ENCODE measurements at regions not wholly inside any gene's neighbourhood (a gene's known extent, or its start where the extent isn't known, plus 50 kb on each side); places are given as distances from the start of the nearest gene placed in this dataset.
"Not testable (repeated sequence)": the region's sequence is repeated elsewhere in the genome, so short reads cannot be mapped to it uniquely, and the experiment has no call there.

DNA sequence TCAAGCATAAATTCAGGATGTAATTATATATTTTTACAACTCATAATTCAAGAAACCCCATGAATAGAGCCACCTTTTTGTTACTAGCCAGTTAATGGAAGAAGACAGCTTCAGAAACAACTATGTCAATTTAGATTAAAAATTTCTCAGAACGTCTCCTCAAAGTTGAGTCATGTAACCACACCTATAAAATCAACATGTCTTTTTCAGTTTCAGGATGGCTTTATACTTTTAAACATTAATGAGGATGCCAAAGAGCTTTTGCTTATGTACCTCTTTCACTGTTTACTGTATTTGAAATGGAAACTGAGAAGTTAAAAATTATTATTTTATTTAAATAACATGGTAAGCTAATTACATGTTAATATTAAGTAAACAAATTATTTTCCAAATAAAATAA, 280.1 kb downstream of the PTH2R start:
- no peak for DNase-seq (ENCODE audit: low spot score)

DNA sequence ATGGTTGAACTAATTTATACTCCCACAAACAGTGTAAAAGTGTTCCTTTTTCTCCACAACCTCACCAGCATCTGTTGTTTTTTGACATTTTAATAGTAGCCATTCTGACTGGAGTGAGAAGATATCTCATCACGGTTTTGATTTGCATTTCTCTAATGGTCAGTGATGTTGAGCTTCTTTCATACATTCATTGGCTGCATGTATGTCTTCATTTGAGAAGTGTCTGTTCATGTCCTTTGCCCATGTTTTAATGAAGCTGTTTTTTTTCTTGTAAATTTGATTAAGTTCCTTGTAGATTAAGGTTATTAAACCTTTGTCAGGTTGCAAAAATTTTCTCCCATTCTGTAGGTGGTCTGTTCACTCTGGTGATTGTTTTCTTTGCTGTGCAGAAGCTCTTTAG, 281.1 kb downstream of the PTH2R start:
- DNase-seq (ENCODE audit: low spot score) = not testable (repeated sequence)

DNA sequence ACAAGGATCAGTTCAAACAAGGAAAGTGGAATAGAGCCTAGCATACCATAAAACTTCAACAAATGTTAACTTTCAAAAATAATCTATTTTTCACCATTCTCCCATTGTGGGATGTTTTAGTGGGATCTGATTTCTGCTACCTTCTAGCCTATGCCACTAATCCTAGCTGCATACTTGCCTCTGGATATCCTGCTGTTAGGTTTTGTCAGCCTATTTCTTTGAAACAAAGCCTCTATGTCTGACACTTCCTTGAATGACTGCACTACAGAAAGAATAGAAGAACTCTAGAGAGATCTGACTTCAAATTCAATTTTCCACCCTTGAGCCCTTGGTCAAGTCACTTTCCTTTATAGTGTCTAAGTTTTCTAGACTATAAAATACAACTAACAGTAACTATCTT, 291.5 kb downstream of the PTH2R start:
- no peak for DNase-seq (ENCODE audit: low spot score)

DNA sequence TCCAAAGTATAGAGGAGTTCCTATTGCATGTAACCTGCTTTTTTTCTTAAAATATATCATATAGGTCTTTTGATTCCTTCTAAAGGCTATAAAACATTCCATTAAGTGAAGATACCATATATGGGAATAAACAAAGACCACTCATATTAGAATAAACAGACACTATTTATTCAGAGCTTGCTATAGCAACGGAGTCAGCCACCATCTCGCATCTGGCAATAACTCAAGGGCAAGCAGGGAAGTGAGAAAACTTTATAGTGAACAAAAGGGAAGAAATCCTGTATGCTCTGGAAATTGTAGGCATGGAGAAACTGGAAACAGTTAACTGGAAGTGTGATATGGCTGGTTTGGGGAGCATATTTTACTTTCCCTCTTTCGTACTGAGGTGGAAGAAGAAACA, 301.9 kb downstream of the PTH2R start:
- DNase-seq (ENCODE audit: low spot score) = no peak

DNA sequence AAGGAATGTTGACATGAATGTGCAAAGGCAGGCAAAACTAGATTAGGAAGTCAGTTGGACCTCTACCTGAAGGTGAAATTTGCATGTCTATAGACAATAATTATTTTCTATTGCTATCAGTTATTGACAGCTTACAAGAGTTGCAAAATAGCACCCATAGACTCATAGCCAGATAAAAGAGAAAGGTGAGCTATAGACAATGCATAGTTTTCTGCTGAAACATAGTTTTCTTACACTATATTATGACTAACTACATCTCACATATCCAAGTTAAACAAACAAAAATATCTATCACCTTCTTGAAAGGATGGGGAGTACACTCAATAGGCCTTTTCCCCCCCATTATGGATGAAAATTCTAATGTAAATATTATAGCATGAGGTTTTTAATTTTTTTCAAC, 305.0 kb downstream of the PTH2R start:
- DNase-seq (ENCODE audit: low spot score) = no peak

DNA sequence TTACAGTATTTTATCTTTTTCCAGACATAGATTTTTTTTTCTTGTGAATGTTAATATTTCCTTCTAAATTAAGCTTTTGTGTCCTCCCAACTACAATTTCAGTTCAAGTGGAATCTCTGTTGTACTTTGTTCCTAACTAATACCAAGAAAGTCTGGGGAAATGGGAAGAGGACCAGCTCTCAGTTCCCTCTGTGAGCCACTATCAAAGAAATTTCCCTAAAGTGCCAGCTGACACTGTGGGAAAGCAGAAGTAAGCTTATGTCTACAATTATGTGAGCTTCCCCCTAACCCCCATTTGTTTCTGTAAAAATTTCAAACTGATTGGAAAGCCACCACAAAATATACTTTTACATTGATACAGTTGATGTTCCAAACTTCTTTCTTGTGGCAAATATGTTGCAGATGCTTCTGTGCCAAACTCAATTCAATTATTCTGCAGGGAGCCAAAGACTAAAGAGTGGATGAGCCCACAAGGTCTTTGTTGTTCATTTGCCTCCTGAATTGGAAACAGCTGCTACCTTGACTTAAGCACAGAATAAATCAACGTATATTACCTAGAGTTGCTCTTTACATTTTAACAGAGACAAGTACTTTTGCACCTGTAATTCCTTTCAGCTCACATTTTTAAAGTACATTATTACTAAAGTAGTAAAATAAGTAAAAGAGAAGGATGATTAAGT, 306.6 kb downstream of the PTH2R start:
- no peak for DNase-seq (ENCODE audit: low spot score)

DNA sequence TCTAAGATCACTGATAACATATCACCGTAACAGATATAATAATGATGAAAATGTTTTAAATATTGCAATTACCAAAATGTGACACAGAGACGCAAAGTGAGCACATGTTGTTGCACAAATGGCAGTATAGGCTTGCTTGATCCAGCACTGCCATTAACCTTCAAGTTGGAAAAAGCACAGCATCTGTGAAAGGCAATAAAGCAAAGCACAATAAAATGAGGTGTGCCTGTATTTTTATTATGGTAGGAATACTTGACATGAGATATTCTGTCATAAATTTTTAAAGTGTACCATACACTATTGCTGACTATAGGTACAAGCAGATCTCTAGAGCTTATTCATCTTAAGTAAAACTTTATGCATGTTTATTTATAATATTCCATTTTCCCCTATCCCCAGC, 312.2 kb downstream of the PTH2R start:
- no peak for DNase-seq (ENCODE audit: low spot score)

DNA sequence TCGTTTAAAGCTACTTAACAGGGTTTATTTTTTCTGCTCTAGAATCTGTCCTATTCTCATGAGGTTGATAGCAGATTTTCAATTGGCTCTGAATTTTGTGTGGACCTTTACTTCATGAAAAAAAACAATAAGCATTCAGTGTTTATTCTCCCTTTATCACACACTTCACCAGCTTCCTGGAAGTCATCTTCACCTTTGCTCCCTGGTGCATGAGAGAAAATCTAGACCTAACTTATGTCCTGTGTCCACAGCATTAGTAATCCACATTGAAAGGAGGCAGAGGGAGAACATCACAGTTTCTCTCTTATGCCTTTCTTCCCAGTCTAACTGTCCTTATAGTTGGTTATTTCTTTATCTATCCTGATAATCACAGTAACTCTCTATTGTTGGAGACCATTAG, 316.1 kb downstream of the PTH2R start:
- no peak for DNase-seq (ENCODE audit: low spot score)

DNA sequence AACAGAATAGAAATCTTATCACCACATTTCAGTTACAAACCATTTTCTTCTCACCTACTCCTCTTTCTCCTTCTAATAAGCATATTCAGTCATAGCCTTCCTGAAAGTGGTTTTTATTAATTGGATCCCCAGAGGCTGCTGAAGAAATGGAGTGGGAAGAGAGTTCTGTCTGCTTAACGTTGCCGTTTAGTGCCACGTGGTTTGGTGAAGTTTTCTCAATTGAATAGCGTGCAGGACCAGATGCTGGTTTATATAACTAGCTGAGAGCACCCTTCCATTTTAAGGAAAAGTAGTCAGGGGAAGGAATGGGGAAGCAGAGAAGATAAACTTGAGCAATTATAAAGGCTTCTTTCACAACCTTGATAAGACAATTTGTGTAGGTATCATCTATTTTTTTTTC, 318.7 kb downstream of the PTH2R start:
- DNase-seq (ENCODE audit: low spot score) = no peak

DNA sequence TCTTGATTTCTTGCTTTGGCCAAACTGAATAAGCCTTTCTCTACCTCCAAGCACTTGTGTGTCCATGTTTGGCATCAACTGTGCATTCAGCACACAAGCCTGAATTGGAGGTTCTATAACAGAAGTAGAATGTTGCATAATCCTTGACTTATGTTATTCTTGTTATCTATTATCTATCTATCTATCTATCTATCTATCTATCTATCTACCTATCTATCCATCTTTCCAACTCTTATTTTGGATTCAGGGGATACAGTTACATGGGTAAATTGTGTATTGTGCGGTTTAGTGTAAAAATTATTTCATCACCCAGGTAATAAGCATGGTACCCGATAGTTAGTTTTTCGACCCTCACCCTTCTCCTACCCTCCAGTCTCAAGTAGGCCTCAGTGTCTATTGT, 319.6 kb downstream of the PTH2R start:
- DNase-seq (ENCODE audit: low spot score) = no peak

DNA sequence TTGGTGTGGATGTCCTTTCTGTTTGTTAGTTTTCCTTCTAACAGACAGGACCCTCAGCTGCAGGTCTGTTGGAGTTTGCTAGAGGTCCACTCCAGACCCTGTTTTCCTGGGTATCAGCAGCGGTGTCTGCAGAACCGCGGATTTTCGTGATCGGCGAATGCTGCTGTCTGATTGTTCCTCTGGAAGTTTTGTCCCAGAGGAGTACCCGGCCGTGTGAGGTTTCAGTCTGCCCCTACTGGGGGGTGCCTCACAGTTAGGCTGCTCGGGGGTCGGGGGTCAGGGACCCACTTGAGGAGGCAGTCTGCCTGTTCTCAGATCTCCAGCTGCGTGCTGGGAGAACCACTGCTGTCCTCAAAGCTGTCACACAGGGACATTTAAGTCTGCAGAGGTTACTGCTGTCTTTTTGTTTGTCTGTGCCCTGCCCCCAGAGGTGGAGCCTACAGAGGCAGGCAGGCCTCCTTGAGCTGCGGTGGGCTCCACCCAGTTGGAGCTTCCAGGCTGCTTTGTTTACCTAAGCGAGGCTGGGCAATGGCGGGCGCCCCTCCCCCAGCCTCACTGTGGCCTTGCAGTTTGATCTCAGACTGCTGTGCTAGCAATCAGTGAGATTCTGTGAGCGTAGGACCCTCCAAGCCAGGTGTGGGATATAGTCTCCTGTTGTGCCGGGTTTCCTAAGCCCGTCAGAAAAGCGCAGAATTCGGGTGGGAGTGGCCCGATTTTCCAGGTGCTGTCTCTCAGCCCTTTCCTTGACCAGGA, 345.2 kb downstream of the PTH2R start:
- DNase-seq (ENCODE audit: low spot score) = not testable (repeated sequence)

DNA sequence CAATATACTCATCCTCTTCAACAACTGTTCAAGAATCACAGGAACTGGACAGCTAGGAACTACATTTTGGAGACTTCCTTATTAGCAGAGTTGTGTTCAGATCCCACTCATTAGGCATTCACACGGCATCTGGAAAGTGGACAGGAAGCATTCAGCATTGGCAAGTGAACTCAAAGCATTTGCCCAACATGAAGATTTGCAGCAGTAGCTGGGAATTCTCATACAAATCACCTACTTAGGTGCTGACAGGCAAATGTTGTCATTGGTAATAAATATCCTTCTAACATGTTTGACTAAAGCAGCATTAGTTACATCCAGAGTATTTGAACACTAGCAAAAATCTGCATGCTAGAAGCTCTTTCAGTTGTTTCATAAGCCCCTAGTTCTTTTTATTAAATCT, 350.8 kb downstream of the PTH2R start:
- DNase-seq (ENCODE audit: low spot score) = no peak

DNA sequence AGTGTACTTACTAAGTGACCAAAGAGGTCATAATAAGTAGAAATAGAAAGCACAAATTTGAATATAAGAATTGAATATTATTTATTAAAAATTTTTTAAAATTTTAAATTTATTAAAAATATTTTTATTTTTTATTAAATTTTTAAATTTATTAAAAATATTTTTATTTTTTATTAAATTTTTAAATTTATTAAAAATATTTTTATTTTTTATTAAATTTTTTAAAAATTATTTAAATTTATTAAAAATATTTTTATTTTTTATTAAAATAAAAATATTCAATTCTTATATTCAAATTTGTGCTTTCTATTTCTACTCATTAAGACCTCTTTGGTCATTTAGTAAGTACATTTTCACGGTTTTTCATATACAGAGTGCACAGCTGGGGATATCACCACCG, 366.5 kb downstream of the PTH2R start:
- not testable (repeated sequence) for DNase-seq (ENCODE audit: low spot score)

DNA sequence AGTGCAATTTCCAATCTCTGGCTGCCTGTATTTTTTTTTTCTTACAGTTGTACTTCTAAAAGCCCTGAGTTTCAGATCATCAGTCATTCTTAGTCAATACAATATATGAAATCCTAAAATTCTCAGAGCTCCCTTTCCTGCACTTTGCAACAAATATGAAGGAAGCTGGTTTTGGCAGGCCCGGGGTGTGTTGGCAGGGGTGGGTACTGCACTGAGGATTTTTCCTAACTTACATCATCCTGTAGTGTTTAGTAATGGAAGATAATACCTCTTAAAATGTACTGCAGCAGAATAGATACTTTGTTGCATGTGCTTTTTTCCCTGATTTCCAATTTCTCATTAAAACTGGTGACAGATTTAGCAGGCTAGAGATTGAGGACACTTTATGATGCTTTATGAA, 374.6 kb downstream of the PTH2R start:
- no peak for DNase-seq (ENCODE audit: low spot score)

DNA sequence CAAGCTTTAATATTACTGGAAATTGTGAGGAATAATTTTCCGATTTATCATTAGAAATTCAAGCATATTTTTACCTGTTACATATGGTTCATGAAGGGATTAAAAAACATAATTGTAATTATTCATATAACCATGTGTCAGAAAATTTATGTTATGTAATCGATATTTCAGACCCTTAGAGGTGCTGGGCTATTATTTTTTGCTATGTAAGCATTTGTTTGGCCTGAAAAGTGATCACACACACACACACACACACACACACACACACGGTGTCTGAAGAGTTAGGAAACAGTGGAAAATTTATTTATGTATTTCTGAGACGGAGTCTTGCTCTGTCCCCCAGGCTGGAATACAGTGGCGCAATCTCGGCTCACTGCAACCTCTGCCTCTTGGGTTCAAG, 375.5 kb downstream of the PTH2R start:
- DNase-seq (ENCODE audit: low spot score) = no peak

DNA sequence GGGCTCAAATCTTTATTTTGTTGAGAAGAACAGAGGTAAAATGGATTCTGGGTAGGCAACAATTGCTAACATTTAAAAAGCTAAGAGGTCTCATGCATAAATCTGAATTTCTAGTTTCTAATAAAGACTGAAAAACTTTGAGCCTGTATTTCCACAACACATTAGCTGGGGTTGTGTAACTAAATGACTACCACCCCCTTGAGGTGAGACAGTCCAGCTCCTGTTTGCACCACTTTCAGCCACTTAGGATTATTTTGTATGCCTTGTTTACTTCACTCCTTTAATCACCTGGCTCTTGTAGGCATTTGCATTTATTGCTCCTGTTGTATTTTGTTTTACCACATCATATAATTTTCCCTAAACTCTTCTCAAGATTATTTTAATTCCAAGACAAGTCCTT, 376.6 kb downstream of the PTH2R start:
- DNase-seq (ENCODE audit: low spot score) = no peak

DNA sequence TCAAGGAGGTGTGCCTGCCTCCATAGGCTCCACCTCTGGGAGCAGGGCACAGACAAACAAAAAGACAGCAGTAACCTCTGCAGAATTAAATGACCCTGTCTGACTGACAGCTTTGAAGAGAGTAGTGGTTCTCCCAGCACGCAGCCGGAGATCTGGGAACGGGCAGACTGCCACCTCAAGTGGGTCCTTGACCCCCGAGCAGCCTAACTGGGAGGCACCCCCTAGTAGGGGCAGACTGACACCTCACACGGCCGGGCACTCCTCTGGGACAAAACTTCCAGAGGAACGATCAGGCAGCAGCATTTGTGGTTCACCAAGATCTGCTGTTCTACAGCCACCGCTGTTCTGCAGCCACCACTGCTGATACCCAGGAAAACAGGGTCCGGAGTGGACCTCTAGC, 378.2 kb downstream of the PTH2R start:
- DNase-seq (ENCODE audit: low spot score) = not testable (repeated sequence)

DNA sequence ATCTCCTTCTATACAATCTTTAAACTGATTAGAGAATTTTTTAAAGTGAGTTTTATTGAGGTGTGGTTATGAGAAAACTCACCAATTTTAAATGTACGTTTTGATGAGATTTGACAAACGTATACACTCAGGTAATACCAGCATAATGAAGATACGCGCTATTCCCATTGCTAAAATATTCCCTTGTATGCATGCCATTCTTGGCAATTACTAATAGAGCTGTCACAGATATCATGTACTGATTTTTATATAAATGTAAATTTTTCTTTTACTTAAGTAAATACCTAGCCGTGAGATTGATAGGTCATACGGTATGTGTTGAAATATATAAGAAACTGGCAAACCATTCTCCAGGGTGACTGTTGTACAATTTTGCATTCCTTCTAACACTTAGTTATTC, 384.7 kb downstream of the PTH2R start:
- DNase-seq (ENCODE audit: low spot score) = no peak

DNA sequence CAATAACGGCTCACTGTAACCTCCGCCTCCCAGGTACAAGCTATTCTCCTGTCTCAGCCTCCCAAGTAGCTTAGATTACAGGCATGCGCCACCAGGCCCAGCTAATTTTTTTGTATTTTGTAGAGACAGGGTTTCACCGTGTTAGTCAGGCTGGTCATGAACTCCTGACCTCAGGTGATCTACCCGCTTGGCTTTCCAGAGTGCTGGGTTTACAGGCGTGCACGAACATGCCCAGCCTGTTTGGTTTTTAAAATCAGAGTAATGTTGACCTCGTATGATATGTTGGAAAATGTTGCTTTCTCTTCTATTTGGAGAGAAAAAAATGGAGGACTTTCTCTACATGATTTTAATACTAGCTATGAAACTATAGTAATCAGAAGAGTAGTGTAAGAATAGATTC, 386.2 kb downstream of the PTH2R start:
- no peak for DNase-seq (ENCODE audit: low spot score)

DNA sequence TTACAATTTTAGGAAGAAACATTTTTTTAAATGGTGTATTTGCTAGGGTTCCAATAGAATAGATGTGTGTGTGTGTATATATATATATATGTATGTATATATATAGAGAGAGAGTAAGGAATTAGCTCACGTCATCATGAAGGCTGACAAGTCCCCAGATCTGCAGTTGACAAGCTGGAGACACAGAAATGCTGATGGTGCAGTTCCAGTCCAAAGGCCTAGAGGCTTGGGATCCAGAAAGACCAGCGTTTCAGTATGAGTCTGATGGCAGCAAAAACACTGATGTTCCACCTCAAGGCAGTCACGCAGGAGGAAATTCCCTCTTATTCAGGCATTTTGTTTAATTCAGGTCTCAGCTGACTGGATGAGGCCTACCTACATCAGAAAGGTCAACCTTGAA, 386.8 kb downstream of the PTH2R start:
- DNase-seq (ENCODE audit: low spot score) = no peak

DNA sequence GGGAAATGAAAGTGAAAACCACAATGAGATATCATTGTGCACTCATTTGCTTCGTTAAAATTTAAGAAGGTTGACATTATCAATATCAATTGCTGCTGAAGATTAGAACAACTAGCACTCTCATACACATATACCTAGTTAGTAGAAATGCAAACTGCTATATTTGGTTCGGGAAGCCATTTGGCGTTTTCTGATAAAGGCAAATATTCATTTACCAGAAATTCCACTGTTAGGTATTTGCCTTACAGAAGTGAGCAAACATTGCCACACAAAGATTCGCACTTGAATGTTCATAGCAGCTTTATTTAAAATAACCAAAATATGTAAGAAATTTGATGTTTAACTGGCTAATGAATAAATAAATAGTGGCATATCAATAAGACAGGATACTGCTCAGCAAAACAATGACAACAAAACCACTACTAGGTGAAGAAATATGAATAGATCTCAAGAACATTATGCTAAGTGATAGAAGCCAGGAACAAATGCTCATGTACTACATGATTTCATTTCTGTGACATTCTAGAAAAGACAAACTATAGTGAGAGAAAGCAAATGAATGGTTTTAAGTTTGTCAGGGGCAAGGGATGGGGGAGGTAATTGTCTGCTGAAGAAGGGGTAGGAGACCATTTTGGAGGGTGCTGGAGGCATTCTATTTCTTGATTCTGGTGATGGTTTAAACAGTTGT, 387.8 kb downstream of the PTH2R start:
- no peak for DNase-seq (ENCODE audit: low spot score)

DNA sequence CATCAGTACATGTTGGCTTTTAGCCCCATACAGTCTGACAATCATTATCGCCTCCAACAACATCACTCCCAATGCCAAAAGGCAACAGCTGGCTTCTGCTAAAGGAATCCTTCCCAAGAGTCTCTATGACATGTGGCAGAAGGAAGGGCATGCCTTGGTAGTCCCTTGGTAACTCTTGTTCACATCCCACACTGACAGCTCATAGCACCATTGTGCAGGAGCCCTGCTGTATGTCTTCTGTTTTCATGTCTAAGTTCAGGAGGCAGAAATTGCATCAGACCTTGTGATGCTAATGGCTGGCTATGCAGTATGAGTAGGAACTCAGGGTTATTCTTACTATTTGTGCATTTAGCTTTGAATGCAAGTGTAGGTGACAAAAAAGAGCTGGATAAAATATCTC, 392.1 kb downstream of the PTH2R start:
- no peak for DNase-seq (ENCODE audit: low spot score)

DNA sequence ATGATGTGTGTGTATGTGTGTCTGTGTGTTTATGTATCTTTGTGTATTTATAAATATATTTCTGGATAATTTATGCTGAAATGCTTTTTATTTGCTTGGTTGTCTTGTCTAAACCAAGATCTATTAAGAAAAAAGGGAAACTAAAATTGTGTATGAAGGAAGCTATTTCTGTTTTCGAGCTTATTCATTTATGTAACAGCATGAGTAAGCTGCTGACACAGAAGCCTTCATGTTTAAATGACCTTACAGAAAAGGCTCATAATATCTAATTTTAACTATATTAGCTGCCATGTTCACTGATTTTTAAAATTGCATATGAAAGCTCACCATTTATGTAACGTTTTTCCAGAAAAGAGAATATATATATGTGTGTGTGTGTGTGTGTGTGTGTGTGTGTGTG, 392.8 kb downstream of the PTH2R start:
- no peak for DNase-seq (ENCODE audit: low spot score)
